Right lung (tissue), 2 donors: ENCODE measurements at regions not wholly inside any gene's neighbourhood (a gene's known extent, or its start where the extent isn't known, plus 50 kb on each side); places are given as distances from the start of the nearest gene placed in this dataset.
A peak's percentile ranks its signal among the peaks of the same experiment; 100 is the strongest.
"Not testable (repeated sequence)": the region's sequence is repeated elsewhere in the genome, so short reads cannot be mapped to it uniquely, and the experiment has no call there.

Source experiments
- DNase-seq, 2 donors: peaks; one replicate each; pipeline ENCODE4 v3.0.0-alpha.2; 2013

GRCh38 chr7:131015657-131015958 is 281.6 kb upstream of the KLF14 start:
- no peak for DNase-seq

GRCh38 chr7:131016230-131016629 is 282.2 kb upstream of the KLF14 start:
- DNase-seq = no peak

- DNase-seq = no peak
These were observed 285.3 kb upstream of the KLF14 start for GRCh38 chr7:131019351-131019750.

- DNase-seq = no peak
These were observed 286.8 kb upstream of the KLF14 start for GRCh38 chr7:131020759-131021261.

GRCh38 chr7:131021460-131021859 is 287.5 kb upstream of the KLF14 start:
- no peak for DNase-seq

GRCh38 chr7:131021902-131022301 is 287.9 kb upstream of the KLF14 start:
- DNase-seq = no peak

GRCh38 chr7:131026297-131027000 is 292.4 kb upstream of the KLF14 start:
- no peak for DNase-seq

- no peak for DNase-seq
These were observed 293.3 kb upstream of the KLF14 start for GRCh38 chr7:131027287-131027773.

- no peak for DNase-seq
These were observed 294.3 kb upstream of the KLF14 start for GRCh38 chr7:131028295-131028694.

GRCh38 chr7:131029002-131029401 is 295.0 kb upstream of the KLF14 start:
- no peak for DNase-seq

- DNase-seq = no peak
These were observed 296.4 kb upstream of the MKLN1 start for GRCh38 chr7:131031099-131031868.

GRCh38 chr7:131032786-131033185 is 294.9 kb upstream of the MKLN1 start:
- no peak for DNase-seq

- DNase-seq = no peak
These were observed 293.4 kb upstream of the MKLN1 start for GRCh38 chr7:131034166-131034881.

- DNase-seq = no peak
These were observed 292.4 kb upstream of the MKLN1 start for GRCh38 chr7:131035088-131035770.

- no peak for DNase-seq
These were observed 289.5 kb upstream of the MKLN1 start for GRCh38 chr7:131038153-131038552.

GRCh38 chr7:131039355-131039762 is 288.3 kb upstream of the MKLN1 start:
- DNase-seq = no peak

GRCh38 chr7:131039836-131040235 is 287.8 kb upstream of the MKLN1 start:
- DNase-seq = no peak

GRCh38 chr7:131040467-131040932 is 287.2 kb upstream of the MKLN1 start:
- DNase-seq = peak; percentile 30 to 50

GRCh38 chr7:131041012-131041695 is 286.5 kb upstream of the MKLN1 start:
- DNase-seq = not testable (repeated sequence)

GRCh38 chr7:131042269-131043160 is 285.2 kb upstream of the MKLN1 start:
- no peak for DNase-seq
